Progenitor cell of endocrine pancreas (in vitro differentiated cells): ENCODE measurements at regions not wholly inside any gene's neighbourhood (a gene's known extent, or its start where the extent isn't known, plus 50 kb on each side); places are given as distances from the start of the nearest gene placed in this dataset.
"Not testable (repeated sequence)": the region's sequence is repeated elsewhere in the genome, so short reads cannot be mapped to it uniquely, and the experiment has no call there.

Source experiments
- DNase-seq: peaks from one replicate; pipeline ENCODE4 v3.0.0; 2021; ENCODE audit warnings: low spot score; ENCODE audit not compliant: unreplicated experiment
- H3K27ac Mint-ChIP-seq: 2 replicates; pipeline ENCODE4 v1.8.0; 2021; ENCODE audit warnings: mild to moderate bottlenecking, moderate library complexity, mixed read lengths
- H3K27me3 Mint-ChIP-seq: 2 replicates; pipeline ENCODE4 v1.8.0; 2021; ENCODE audit warnings: mixed read lengths
- H3K36me3 Mint-ChIP-seq: 2 replicates; pipeline ENCODE4 v1.8.0; 2022; ENCODE audit warnings: mixed read lengths; ENCODE audit not compliant: insufficient read depth
- H3K4me1 Mint-ChIP-seq: 2 replicates; pipeline ENCODE4 v1.8.0; 2021; ENCODE audit warnings: low read depth, mixed read lengths
- H3K4me3 Mint-ChIP-seq: 2 replicates; pipeline ENCODE4 v1.8.0; 2021; ENCODE audit warnings: low read depth, mild to moderate bottlenecking, moderate library complexity, mixed read lengths
- H3K9me3 Mint-ChIP-seq: 2 replicates; pipeline ENCODE4 v1.8.0; 2021; ENCODE audit warnings: low read depth, mixed read lengths
- CTCF ChIP-seq: fragments of 200-600 bp; sonication (generic); IDR thresholded peaks from one replicate; pipeline ENCODE4 v1.5.0; 2021; ENCODE audit warnings: antibody characterized with exemption, mild to moderate bottlenecking; ENCODE audit not compliant: unreplicated experiment

- H3K36me3 Mint-ChIP-seq, result no peaks in the 10 kb centered on the region
- DNase-seq, result no peak
- H3K4me3 Mint-ChIP-seq, result no peak overlapping the region
- no peak for TF ChIP-seq CTCF
- no peak overlapping the region for H3K27ac Mint-ChIP-seq
- no peaks in the 10 kb centered on the region for H3K9me3 Mint-ChIP-seq
- peaks cover 15% of the 10 kb centered on the region for H3K4me1 Mint-ChIP-seq
- peaks cover 4% of the 10 kb centered on the region for H3K27me3 Mint-ChIP-seq
These were observed 919.5 kb downstream of the DTWD2 start for GRCh38 chr5:118068886-118069285.

GRCh38 chr5:118063836-118064235 lies 924.5 kb downstream of the DTWD2 start:
- peaks cover 18% of the 10 kb centered on the region for H3K9me3 Mint-ChIP-seq

GRCh38 chr5:118060833-118061232 lies 927.5 kb downstream of the DTWD2 start:
- no peaks in the 10 kb centered on the region for H3K4me1 Mint-ChIP-seq
- H3K27ac Mint-ChIP-seq, result no peak overlapping the region
- DNase-seq, result no peak
- no peaks in the 10 kb centered on the region for H3K27me3 Mint-ChIP-seq
- peak; percentile 36 for TF ChIP-seq CTCF
- no peak overlapping the region for H3K4me3 Mint-ChIP-seq
- peaks cover 18% of the 10 kb centered on the region for H3K9me3 Mint-ChIP-seq
- no peaks in the 10 kb centered on the region for H3K36me3 Mint-ChIP-seq

More at GRCh38 chr5:118063836-118064235, 924.5 kb downstream of the DTWD2 start:
- H3K4me3 Mint-ChIP-seq, H3K4me1 Mint-ChIP-seq, H3K36me3 Mint-ChIP-seq, H3K27ac Mint-ChIP-seq, H3K27me3 Mint-ChIP-seq, DNase-seq: not testable (repeated sequence)

- DNase-seq, result no peak
- Mint-ChIP-seq H3K27me3 (no peaks in the 10 kb centered on the region), H3K9me3 (peaks cover 4% of the 10 kb centered on the region), H3K4me3 (no peak overlapping the region), H3K36me3 (peaks cover 2% of the 10 kb centered on the region), H3K27ac (no peak overlapping the region), H3K4me1 (no peaks in the 10 kb centered on the region)
- no peak for TF ChIP-seq CTCF
These were observed 935.8 kb downstream of the DTWD2 start for GRCh38 chr5:118052503-118052902.

GRCh38 chr5:118044169-118044568 lies 944.2 kb downstream of the DTWD2 start:
- H3K9me3 Mint-ChIP-seq, result no peaks in the 10 kb centered on the region
- DNase-seq, result no peak
- H3K27ac Mint-ChIP-seq, result no peak overlapping the region
- no peak for TF ChIP-seq CTCF
- no peak overlapping the region for H3K4me3 Mint-ChIP-seq
- H3K36me3 Mint-ChIP-seq, result no peaks in the 10 kb centered on the region
- no peaks in the 10 kb centered on the region for H3K4me1 Mint-ChIP-seq
- H3K27me3 Mint-ChIP-seq, result no peaks in the 10 kb centered on the region

GRCh38 chr5:118043531-118043930 lies 944.8 kb downstream of the DTWD2 start:
- H3K36me3 Mint-ChIP-seq, result no peaks in the 10 kb centered on the region
- H3K4me3 Mint-ChIP-seq, result no peak overlapping the region
- no peak overlapping the region for H3K27ac Mint-ChIP-seq
- no peaks in the 10 kb centered on the region for H3K9me3 Mint-ChIP-seq
- H3K4me1 Mint-ChIP-seq, result no peaks in the 10 kb centered on the region
- no peak for TF ChIP-seq CTCF
- no peak for DNase-seq
- H3K27me3 Mint-ChIP-seq, result no peaks in the 10 kb centered on the region
